HG03175 (cell line): ENCODE measurements at regions not wholly inside any gene's neighbourhood (a gene's known extent, or its start where the extent isn't known, plus 50 kb on each side); places are given as distances from the start of the nearest gene placed in this dataset.

Source experiments
- ATAC-seq: cut with Tn5 transposase; IDR thresholded peaks from one replicate; pipeline ENCODE4 v1.9.1; 2021; ENCODE audit warnings: mild to moderate bottlenecking, moderate library complexity; ENCODE audit not compliant: unreplicated experiment

DNA sequence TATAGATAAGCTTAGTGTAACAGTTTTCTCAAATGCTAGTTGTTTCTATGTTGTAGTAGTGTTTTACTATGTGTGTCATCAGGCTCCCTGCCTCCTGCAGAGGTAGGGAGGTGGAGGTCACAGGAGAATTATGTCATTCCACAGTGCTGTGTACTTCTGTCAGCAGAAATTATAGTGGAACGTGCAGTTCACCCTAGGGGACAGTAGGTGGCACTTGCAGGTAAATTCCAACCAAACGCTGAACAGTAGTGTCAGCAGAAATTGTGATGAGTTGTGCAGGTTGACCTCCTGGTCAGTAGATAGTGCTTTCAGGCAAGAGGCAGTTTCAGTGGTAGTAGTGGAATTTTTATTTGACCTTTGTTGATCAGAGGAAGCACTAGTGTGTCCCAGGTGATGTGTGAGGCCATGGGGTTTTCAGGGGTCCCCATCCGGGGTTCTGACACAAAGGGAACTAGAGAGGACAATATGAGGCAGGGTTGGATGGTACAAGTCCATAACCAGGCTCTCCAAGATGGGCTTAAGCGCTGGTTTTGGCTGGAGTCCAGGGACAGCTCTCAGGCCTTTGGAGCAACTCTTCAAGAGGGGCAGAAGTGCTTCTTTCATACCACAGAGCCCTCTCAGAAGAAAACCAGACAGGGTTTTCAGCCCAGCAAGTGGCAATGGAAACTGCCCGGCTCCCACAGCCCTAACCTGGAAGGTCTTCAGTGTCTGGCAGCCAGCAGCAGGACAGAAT is 402.9 kb downstream of the CYLC2 start:
- ATAC-seq, result peak; percentile 99

DNA sequence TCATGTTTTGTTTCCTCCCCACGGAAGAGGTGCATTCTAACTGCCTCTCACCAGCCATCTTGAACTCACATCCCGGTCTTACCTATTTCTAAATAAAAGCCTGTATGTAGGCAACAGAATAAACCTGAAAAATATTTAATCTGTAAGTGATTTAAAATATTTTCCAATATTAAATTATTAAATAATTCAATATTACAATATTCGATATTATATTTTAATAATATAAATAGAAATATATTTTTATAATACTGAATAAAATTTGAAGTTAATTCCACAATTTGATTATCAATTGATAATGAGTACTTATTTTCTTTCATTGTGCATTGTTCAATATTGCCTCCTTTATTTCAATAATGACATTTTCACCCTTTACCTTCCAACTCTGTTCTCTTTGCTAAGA is 404.4 kb downstream of the CYLC2 start:
- ATAC-seq, result no peak

DNA sequence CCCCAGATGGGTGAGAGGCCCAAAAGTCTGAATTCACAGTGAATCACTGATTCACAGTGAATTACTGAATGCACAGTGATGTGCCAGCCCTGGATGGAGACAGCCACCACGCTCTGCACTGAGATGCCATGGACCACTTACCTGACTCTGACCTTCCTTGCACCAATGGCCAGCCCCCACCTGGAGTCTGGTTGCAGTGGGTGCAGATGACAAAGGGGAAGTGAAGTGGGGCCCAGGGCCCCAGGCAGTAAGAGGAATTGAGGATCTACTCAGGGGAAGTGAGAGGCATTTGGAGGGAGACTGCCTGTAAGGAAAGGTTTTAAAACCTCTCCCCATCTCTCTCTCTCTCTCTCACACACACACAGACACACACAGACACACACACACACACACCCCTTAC is 412.1 kb downstream of the CYLC2 start:
- ATAC-seq, result no peak

DNA sequence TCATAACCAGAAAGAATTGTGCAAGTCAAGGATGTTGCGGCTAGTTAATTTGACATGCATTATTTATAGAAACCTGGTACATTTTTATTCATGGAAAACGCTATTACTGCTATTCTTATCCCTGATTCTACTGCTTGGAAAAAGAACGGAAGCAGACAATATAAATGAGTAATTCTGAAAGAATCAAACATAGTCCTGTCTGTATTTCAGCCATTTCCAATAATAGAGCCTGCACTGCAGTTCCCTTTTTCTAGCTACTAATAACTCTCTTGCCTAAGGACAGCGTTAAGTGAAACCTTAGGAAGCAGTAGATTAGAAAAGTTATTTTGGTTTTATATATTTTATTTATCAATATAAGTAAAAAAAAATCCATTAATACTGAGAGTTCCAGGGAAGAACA is 414.9 kb downstream of the CYLC2 start:
- ATAC-seq, result no peak

DNA sequence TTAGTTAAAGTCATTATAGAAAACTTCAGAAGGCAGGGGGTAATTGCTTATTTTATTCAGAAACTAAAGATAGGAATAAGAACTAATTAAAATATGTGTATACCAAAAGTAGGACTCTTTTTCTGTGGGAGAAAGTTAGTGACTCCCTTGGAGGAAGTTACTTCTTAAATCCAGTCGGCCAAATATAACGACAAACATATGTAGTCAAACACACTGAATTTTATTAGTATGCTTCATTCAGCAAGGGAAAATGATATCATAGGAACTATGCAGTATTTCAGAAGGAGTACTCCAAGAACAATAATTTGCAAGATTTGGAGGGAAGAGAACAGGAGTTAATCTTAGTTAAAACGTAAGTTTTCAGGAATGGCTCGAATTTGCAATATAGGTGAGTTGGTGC is 432.6 kb downstream of the CYLC2 start:
- ATAC-seq, result no peak

DNA sequence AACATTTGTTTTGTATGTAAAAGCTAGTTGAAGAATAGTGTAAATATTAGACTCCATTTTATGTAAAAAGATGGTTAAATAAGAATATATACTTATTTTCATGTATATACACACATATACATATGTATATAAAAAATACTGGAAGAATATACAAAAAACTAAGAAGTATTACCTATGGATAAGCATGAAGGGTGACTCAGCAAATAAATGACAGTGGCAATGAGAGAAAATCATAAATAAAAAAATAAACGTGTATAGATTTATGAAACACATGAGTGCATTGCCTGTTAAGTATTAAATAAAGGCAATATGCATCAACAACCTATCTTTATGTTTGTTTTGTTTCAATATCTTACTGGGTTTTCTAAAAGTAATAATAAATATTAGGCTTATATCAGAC is 435.3 kb downstream of the CYLC2 start:
- no peak for ATAC-seq

DNA sequence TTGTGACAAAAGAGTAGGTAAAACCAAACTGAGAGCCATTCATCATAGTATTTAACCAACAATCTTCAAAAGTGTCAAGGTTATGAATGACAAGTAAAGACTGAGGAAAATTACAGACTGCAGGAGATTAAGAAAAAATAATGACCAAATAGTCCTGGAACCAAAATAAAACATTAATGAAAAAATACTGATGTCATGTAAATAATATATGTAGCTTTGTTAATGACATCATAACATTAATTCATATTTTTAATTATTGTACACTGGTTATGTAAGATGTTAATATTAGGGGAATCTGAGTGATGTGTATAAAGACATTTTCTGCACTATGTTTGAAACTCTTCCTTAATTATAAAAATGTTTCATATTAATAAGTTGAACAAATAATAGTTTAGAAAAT is 436.7 kb downstream of the CYLC2 start:
- ATAC-seq, result no peak

DNA sequence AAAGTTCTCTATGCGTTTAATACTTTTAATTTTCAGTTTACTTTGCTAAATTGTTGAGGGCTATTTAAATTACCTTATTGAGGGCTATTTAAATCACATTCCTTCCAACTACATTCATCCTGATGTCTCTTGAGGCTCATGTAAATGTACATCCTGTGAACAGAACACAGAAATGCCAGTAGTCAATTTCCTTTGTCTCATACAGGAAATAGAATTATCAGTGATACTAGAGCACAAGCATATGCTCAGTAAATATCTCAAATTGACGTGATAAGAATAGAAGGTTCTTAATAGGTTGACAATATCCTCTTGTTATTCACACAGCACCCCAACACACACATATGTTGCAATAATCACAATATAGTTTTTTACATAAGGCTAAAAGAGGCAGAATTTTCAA is 449.0 kb downstream of the CYLC2 start:
- no peak for ATAC-seq

DNA sequence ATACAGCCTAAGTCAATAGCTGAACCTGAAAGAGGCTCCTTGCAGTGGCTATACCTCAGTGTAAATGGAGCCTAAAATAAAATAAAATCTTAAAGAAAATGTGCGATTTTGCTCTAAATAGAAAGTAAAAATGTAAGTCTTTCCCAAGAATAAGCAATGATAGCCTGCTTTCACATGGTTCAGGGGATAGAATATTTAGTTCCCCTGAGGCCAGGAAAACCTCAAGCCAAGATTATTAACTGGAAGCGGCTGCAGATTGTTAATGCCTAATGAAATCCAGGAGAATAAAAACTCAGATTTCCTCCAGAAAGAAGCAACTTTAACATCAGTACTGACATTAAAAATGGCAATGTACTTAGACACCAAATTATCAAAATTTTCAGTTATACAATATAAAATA is 463.7 kb downstream of the CYLC2 start:
- ATAC-seq, result no peak

DNA sequence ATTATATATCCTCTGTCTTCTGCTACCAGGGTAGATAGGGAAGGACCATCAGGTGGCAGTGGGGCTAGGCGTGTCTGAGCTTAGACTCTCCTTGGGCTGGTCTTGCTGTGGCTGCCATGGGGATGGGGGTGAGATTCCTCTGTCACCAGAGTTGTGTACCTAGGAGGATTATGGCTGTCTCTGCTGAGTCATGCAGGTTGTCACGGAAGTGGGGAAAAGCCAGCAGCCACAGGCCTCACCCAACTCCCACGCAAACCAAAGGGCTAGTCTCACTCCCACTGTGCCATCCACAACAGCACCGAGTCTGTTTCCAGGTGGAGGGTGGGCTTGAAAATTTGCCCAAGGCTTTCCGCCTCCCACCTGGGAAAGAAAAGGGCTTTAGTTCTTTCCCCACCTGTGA is 476.1 kb downstream of the CYLC2 start:
- no peak for ATAC-seq

DNA sequence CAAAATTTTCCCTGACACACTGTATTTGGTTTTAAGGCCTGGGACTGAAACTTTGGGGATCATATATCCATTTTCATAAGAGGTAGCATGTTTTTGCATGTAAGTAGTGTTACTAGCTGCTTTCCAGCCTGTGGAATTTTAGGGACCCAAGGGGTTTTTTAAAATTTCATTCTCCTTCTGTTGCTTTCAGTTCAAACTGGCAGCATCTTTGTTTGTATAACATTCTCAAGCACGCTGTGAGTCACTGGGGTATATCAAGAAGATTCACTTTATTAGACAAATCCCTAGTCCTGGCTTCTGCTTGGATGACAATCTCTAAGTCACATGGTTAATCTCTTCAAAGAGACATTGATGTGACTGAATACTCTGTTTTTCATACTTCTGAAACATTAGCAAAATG is 479.0 kb downstream of the CYLC2 start:
- no peak for ATAC-seq

DNA sequence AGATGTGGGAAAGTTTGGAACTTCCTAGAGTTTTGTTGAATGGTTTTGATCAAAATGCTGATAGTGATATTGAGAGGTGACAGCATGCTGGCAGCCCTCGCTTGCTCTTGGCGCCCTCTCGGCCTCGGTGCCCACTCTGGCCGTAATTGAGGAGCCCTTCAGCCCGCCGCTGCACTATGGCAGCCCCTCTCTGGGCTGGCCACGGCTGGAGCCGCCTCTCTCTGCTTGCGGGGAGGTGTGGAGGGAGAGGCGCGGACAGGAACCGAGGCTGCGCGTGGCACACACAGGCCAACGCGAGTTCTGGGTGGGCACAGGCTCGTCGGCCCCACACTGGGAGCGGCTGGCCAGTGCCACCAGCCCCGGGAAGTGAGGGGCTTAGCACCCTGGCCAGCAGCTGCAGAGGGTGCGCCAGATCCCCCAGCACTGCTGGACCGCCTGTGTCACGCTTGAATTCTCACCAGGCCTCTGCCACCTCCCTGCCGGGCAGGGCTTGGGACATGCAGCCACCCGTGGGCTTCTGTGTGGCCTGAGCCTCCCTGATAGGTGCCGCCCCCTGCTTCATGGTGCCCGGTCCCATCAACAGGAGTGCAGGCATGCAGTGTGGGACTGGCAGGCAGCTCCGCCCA is 488.5 kb downstream of the CYLC2 start:
- ATAC-seq, result no peak

DNA sequence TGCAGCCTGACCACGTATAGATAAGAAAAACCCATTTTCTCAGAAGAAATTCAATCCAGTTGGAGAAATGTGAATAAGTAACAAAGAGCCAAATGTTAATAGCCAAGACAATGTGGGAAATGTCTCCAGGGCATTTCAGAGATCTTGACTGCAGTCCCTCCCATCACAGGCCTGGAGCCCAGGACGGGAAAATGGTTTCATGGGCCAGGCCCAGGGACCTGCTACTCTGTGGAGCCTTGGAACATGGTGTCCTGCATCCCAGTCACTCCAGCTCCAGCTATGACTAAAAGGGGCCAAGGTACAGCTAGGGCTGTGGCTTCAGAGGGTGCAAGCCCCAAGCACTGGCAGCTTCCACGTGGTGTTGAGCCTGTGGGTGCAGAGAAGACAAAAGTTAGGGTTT is 490.0 kb downstream of the CYLC2 start:
- ATAC-seq, result no peak

DNA sequence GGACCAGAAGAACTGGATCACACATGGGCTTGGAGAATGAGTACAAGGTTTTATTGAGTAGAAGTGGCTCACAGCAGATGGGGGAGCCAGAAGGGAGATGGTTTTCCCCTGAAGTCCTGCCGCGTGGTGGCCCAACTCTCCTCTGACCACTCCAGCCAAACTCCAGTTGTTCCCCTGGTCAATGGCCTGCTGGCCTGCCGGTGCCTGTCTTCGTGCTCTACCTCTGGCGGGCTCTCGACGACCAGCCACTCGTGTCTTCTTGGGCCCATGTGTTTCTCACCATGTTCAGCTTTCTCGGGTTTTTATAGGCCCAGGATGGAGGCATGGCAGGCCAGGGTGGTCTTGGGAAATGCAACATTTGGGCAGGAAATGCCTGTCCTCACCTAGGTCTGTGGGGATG is 519.6 kb downstream of the CYLC2 start:
- ATAC-seq, result no peak

DNA sequence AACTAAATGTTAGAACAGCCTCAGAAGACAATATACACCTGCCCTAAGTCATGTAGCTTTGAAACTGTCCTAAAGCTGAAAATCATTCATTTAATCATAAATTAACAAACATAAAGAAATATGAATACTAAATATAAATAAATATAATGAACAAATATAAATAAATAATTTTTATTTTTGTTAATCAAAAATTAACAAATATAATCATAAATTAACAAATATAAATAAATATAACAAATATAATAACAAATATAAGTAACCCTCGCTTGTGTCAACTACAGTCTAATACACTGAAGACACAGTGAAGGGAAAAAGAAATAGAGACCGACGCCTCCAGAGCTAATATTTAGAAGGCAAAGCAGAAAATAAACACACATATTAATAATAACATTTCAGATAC is 527.3 kb downstream of the CYLC2 start:
- no peak for ATAC-seq

DNA sequence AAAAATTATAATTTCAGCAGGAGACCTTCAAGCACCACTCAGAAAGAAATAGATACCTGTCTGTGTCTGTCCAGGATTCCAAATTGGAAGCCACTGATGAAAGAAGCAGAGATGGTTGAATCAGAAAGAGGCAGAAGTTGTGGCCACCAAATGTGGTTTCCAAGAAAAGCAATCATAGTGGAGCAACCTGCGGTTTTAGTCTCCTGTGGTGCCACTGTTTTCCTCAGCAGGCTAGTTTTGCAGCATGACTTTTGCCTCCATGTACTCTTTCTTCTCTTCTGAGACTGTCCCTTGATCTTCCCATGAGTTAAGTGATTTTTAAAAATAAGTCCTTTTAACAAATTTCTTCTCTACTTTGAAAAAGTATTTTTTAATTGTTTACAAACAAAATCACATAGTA is 535.8 kb downstream of the CYLC2 start:
- no peak for ATAC-seq

DNA sequence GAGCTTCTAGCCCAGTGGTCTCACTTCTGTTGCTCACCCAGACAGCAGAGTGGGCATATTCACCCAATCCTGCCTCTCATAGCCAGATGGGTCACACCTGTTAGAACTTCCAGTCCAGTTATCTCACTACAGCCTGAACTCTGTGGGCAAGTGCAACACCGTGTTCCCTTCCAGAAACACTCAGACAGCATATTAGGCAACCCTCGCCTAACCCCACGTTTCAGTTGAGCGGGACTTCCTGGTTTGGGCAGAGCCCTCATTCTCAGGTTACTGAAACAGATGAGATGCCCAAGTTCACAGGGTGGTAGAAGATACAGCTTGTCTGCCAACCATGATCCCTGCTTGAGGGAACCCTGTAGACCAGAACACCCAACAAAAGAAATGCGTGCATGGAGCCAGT is 538.2 kb downstream of the CYLC2 start:
- no peak for ATAC-seq

DNA sequence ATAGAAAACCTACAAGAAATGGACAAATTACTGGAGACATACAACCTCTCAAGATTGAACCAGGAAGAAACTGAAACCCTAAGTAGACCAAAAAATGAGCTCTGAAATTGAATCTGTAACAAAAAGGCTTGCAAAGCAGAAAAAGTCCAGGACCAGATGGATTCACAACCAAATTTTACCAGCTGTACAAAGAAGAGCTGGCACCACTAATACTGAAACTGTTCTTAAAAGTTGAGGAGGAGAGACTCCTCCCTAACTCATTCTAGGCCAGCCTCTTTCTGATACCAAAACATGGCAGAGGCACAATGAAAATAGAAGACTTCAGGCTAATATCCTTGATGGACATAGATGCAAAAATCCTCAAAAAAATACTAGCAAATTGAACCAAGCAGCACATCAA is 542.3 kb downstream of the CYLC2 start:
- no peak for ATAC-seq

DNA sequence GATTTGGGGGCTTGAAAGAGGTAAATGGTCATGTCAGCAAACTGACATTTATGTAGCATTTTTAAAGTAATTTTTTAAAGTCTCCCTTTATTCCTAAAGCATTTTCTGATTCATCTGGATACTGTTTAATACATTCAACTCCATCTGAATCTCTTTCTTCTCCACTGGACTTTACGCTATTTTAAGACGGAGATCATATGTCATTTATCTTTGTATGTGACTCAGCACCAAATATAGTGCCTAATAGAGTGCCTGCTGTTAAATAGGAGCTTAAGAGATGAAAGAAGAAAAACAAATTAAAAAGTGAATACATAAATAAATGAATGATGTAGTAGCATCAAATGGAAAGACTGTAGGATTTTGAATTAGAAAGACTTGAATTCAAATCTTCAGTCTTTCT is 548.8 kb upstream of the SMC2 start:
- ATAC-seq, result no peak

DNA sequence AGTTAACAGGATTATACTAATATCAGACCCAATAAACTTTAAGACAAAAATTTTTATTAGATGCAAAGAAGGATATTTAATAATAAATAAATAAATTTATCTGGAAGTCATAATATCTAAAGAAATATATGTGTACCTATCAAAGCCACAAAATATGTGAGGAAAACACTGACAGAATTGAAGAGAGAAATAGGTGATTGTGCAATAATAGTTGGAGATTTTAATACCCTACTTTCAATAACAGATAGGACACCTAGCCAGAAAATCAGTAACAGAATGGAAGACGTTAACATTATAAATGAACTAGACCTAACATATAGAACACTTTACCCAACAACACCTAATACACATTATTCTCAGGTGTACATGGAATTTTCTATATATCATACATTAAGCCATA is 541.4 kb upstream of the SMC2 start:
- no peak for ATAC-seq

DNA sequence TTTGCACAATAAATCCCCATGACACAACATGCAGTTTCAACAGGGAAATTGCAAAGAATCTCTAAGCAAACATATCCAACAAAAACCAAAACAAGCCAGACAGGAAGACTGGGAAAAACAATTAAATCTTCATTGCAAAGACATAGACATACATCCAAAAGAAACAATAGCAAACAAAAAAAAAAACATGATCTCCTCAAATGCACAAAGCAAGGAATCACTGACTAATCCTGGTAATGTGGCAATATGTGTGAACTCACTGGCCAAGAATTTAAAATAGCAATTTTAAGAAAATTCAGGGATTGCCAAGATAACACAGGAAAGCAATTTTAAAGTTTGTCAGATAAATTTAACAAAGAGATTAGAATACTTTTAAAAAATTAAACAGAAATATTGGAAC is 520.1 kb upstream of the SMC2 start:
- ATAC-seq, result no peak

DNA sequence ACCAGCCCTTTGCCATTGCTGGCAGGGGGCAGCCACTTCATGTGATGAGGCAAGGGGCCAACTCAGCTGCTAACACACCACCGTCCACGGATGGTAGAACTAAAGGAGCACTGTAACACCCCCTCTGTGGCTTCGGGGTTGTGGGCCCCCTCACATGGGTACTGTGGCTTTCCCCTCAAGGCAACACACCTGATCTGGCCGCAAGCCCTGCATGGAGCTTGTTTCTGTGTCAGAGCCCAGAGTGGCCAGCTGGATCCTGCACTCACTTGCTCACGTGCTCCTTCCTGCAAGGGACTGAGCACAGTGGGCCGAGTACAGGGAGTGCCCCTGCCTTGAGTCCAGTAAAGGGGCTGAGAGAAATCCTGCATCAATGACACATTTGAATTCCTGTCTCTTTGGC is 507.4 kb upstream of the SMC2 start:
- ATAC-seq, result no peak

DNA sequence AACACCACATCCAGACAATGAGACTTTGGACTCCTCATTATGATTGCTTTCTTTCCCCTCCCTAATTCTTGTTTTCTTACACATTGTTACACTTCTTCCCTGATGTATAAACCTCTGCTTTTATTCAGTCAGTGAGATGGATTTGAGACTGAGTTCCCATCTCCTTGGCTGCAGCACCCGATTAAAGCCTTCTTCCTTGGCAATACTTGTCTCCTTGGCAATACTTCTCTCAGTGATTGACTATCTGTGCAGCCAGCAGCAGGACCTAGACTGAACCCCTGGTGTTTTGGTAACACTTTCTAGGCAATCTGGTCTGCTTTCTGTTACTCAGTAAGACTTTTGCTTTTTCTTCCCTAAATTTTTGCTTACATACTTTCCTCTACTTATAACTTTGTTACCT is 492.8 kb upstream of the SMC2 start:
- ATAC-seq, result no peak
